CD4-positive, CD25-positive, alpha-beta regulatory T cell (primary cell): ENCODE measurements at regions not wholly inside any gene's neighbourhood (a gene's known extent, or its start where the extent isn't known, plus 50 kb on each side); places are given as distances from the start of the nearest gene placed in this dataset.

Source experiments
- ATAC-seq, 2 donors: fragments of 150-1000 bp; cut with Tn5 transposase; one replicate each; pipeline ENCODE4 v1.10.0; 2021; ENCODE audit warnings: low read depth in 2 of 2, moderate number of reproducible peaks in 2 of 2, moderate library complexity in 1 of 2
- DNase-seq, 3 donors: peaks; one replicate each; pipeline versions ENCODE4 v3.0.0 to v3.0.0-alpha.2; 2012 to 2022; ENCODE audit warnings: mixed read lengths in 1 of 3
- H3K27ac ChIP-seq: one replicate; pipeline ENCODE4 v1.7.0; 2013; ENCODE audit warnings: mild to moderate bottlenecking, low read length; ENCODE audit not compliant: insufficient read depth, poor library complexity, severe bottlenecking
- H3K27me3 ChIP-seq: one replicate; pipeline ENCODE4 v1.7.0; 2013; ENCODE audit warnings: low read length; ENCODE audit not compliant: control insufficient read depth, insufficient read depth
- H3K36me3 ChIP-seq: one replicate; pipeline ENCODE4 v1.7.0; 2013; ENCODE audit warnings: mild to moderate bottlenecking, low read length, moderate library complexity; ENCODE audit not compliant: control insufficient read depth, insufficient read depth
- H3K4me1 ChIP-seq: 2 replicates; pipeline ENCODE4 v1.7.0; 2013; ENCODE audit warnings: mild to moderate bottlenecking, low read length; ENCODE audit not compliant: insufficient read depth, control insufficient read depth, poor library complexity, severe bottlenecking
- H3K4me3 ChIP-seq: one replicate; pipeline ENCODE4 v1.7.0; 2013; ENCODE audit warnings: low read depth, mild to moderate bottlenecking, low read length, moderate library complexity
- H3K9me3 ChIP-seq, 2 experiments: 1 replicate in 1 of 2; 2 replicates in 1 of 2; pipeline ENCODE4 v1.7.0; 2013; ENCODE audit warnings: low read length in 2 of 2, mild to moderate bottlenecking in 1 of 2, moderate library complexity in 1 of 2; ENCODE audit not compliant: control insufficient read depth in 2 of 2
- H3K27ac Mint-ChIP-seq, 3 donors: one replicate each; pipeline ENCODE4 v1.8.0; 2020 to 2022; ENCODE audit warnings: mild to moderate bottlenecking in 3 of 3, mixed read lengths in 3 of 3, moderate library complexity in 2 of 3
- H3K27me3 Mint-ChIP-seq: one replicate; pipeline ENCODE4 v1.8.0; 2022; ENCODE audit warnings: mild to moderate bottlenecking, mixed read lengths
- H3K36me3 Mint-ChIP-seq: one replicate; pipeline ENCODE4 v1.8.0; 2020; ENCODE audit warnings: mixed read lengths
- H3K4me1 Mint-ChIP-seq, 4 donors: one replicate each; pipeline ENCODE4 v1.8.0; 2020 to 2022; ENCODE audit warnings: mixed read lengths in 4 of 4, mild to moderate bottlenecking in 1 of 4
- H3K4me3 Mint-ChIP-seq, 4 donors: one replicate each; pipeline ENCODE4 v1.8.0; 2020 to 2022; ENCODE audit warnings: mild to moderate bottlenecking in 4 of 4, mixed read lengths in 4 of 4, moderate library complexity in 3 of 4
- H3K9me3 Mint-ChIP-seq, 7 donors: one replicate each; pipeline ENCODE4 v1.8.0; 2020 to 2022; ENCODE audit warnings: mixed read lengths in 7 of 7, mild to moderate bottlenecking in 3 of 7, moderate library complexity in 2 of 7

- DNase-seq, result no peak
- Histone ChIP-seq H3K9me3 (peaks cover 0 to 4% of the 10 kb centered on the region in 2 experiments), H3K27ac (no peak overlapping the region), H3K4me3 (no peak overlapping the region), H3K36me3 (no peaks in the 10 kb centered on the region), H3K4me1 (no peaks in the 10 kb centered on the region), H3K27me3 (no peaks in the 10 kb centered on the region)
- no peak overlapping the region for H3K4me3 Mint-ChIP-seq
- H3K4me1 Mint-ChIP-seq, result peaks cover 0 to 4% (median 0%) of the 10 kb centered on the region in 4 donors
- H3K36me3 Mint-ChIP-seq, result no peaks in the 10 kb centered on the region
- peaks cover 0 to 16% (median 2%) of the 10 kb centered on the region in 7 donors for H3K9me3 Mint-ChIP-seq
- H3K27me3 Mint-ChIP-seq, result no peaks in the 10 kb centered on the region
- ATAC-seq, result no peak
- no peak overlapping the region for H3K27ac Mint-ChIP-seq
Measured at GRCh38 chr18:72154926-72155325, 389.2 kb downstream of the CBLN2 start.

GRCh38 chr18:72152935-72153334 lies 391.2 kb downstream of the CBLN2 start:
- Histone ChIP-seq H3K4me1 (no peaks in the 10 kb centered on the region), H3K36me3 (no peaks in the 10 kb centered on the region), H3K9me3 (peaks cover 0 to 4% of the 10 kb centered on the region in 2 experiments), H3K4me3 (no peak overlapping the region), H3K27me3 (no peaks in the 10 kb centered on the region), H3K27ac (no peak overlapping the region)
- Mint-ChIP-seq H3K36me3 (no peaks in the 10 kb centered on the region), H3K27me3 (no peaks in the 10 kb centered on the region), H3K9me3 (peaks cover 0 to 13% (median 2%) of the 10 kb centered on the region in 7 donors), H3K4me1 (no peaks in the 10 kb centered on the region), H3K27ac (no peak overlapping the region), H3K4me3 (peak overlapping the region in 1 of 4 donors; percentile 75)
- DNase-seq, result no peak
- no peak for ATAC-seq

GRCh38 chr18:72147830-72148229 lies 396.3 kb downstream of the CBLN2 start:
- H3K27me3 Mint-ChIP-seq, result no peaks in the 10 kb centered on the region

GRCh38 chr18:72140007-72140406 lies 404.1 kb downstream of the CBLN2 start:
- ATAC-seq, result no peak
- no peak overlapping the region for H3K4me3 Mint-ChIP-seq
- Histone ChIP-seq H3K36me3 (no peaks in the 10 kb centered on the region), H3K4me3 (no peak overlapping the region), H3K4me1 (no peaks in the 10 kb centered on the region), H3K9me3 (no peaks in the 10 kb centered on the region), H3K27ac (no peak overlapping the region), H3K27me3 (no peaks in the 10 kb centered on the region)
- no peaks in the 10 kb centered on the region for H3K36me3 Mint-ChIP-seq
- no peaks in the 10 kb centered on the region for H3K27me3 Mint-ChIP-seq
- no peak overlapping the region for H3K27ac Mint-ChIP-seq
- no peaks in the 10 kb centered on the region for H3K4me1 Mint-ChIP-seq
- DNase-seq, result no peak
- peaks cover 1 to 16% (median 5%) of the 10 kb centered on the region in 7 donors for H3K9me3 Mint-ChIP-seq

More at GRCh38 chr18:72147830-72148229, 396.3 kb downstream of the CBLN2 start:
- no peaks in the 10 kb centered on the region for H3K4me1 Mint-ChIP-seq
- H3K4me3 Mint-ChIP-seq, result no peak overlapping the region
- ATAC-seq (no peak), DNase-seq (no peak)
- H3K27ac Mint-ChIP-seq, result no peak overlapping the region
- no peak overlapping the region for H3K27ac ChIP-seq
- H3K4me3 ChIP-seq, result no peak overlapping the region
- H3K36me3 Mint-ChIP-seq, result no peaks in the 10 kb centered on the region
- H3K4me1 ChIP-seq, result no peaks in the 10 kb centered on the region
- H3K9me3 Mint-ChIP-seq, result peaks cover 0 to 3% (median 0%) of the 10 kb centered on the region in 7 donors
- H3K36me3 ChIP-seq, result no peaks in the 10 kb centered on the region
- H3K27me3 ChIP-seq, result no peaks in the 10 kb centered on the region
- no peaks in the 10 kb centered on the region for H3K9me3 ChIP-seq

GRCh38 chr18:72128649-72129048 lies 415.5 kb downstream of the CBLN2 start:
- H3K36me3 ChIP-seq, result no peaks in the 10 kb centered on the region
- H3K4me3 ChIP-seq, result no peak overlapping the region
- Mint-ChIP-seq H3K4me1 (no peaks in the 10 kb centered on the region), H3K27me3 (no peaks in the 10 kb centered on the region), H3K9me3 (peaks cover 0 to 6% (median 4%) of the 10 kb centered on the region in 7 donors), H3K36me3 (no peaks in the 10 kb centered on the region), H3K4me3 (no peak overlapping the region), H3K27ac (no peak overlapping the region)
- no peaks in the 10 kb centered on the region for H3K27me3 ChIP-seq
- no peaks in the 10 kb centered on the region for H3K4me1 ChIP-seq
- DNase-seq (no peak), ATAC-seq (no peak)
- H3K27ac ChIP-seq, result no peak overlapping the region
- H3K9me3 ChIP-seq, result no peaks in the 10 kb centered on the region

GRCh38 chr18:72122103-72122502 lies 422.0 kb downstream of the CBLN2 start:
- H3K4me3 Mint-ChIP-seq, result no peak overlapping the region
- H3K27ac ChIP-seq, result no peak overlapping the region
- H3K36me3 Mint-ChIP-seq, result peaks cover 3% of the 10 kb centered on the region
- no peaks in the 10 kb centered on the region for H3K27me3 ChIP-seq
- no peaks in the 10 kb centered on the region for H3K9me3 ChIP-seq
- no peaks in the 10 kb centered on the region for H3K27me3 Mint-ChIP-seq
- no peak for DNase-seq
- no peak overlapping the region for H3K4me3 ChIP-seq
- H3K9me3 Mint-ChIP-seq, result peaks cover 0 to 10% (median 4%) of the 10 kb centered on the region in 7 donors
- H3K27ac Mint-ChIP-seq, result no peak overlapping the region
- no peaks in the 10 kb centered on the region for H3K4me1 ChIP-seq
- no peaks in the 10 kb centered on the region for H3K36me3 ChIP-seq
- no peaks in the 10 kb centered on the region for H3K4me1 Mint-ChIP-seq
- ATAC-seq, result no peak

GRCh38 chr18:72119082-72119481 lies 425.1 kb downstream of the CBLN2 start:
- H3K4me3 ChIP-seq, result no peak overlapping the region
- no peak overlapping the region for H3K27ac Mint-ChIP-seq
- H3K27me3 ChIP-seq, result no peaks in the 10 kb centered on the region
- no peaks in the 10 kb centered on the region for H3K9me3 ChIP-seq
- H3K36me3 Mint-ChIP-seq, result peaks cover 3% of the 10 kb centered on the region
- no peak overlapping the region for H3K4me3 Mint-ChIP-seq
- DNase-seq (no peak), ATAC-seq (no peak)
- no peaks in the 10 kb centered on the region for H3K27me3 Mint-ChIP-seq
- no peaks in the 10 kb centered on the region for H3K4me1 ChIP-seq
- H3K4me1 Mint-ChIP-seq, result no peaks in the 10 kb centered on the region
- H3K9me3 Mint-ChIP-seq, result peaks cover 0 to 12% (median 3%) of the 10 kb centered on the region in 7 donors
- no peak overlapping the region for H3K27ac ChIP-seq
- no peaks in the 10 kb centered on the region for H3K36me3 ChIP-seq

GRCh38 chr18:72114801-72115594 lies 429.1 kb downstream of the CBLN2 start:
- H3K9me3 ChIP-seq, result peaks cover 0 to 6% of the 10 kb centered on the region in 2 experiments
- H3K27ac ChIP-seq, result no peak overlapping the region
- H3K4me3 Mint-ChIP-seq, result no peak overlapping the region
- no peaks in the 10 kb centered on the region for H3K4me1 Mint-ChIP-seq
- no peaks in the 10 kb centered on the region for H3K27me3 ChIP-seq
- no peaks in the 10 kb centered on the region for H3K27me3 Mint-ChIP-seq
- DNase-seq (no peak), ATAC-seq (no peak)
- peaks cover 3% of the 10 kb centered on the region for H3K36me3 Mint-ChIP-seq
- peaks cover 0 to 16% (median 3%) of the 10 kb centered on the region in 7 donors for H3K9me3 Mint-ChIP-seq
- no peaks in the 10 kb centered on the region for H3K4me1 ChIP-seq
- no peak overlapping the region for H3K4me3 ChIP-seq
- no peaks in the 10 kb centered on the region for H3K36me3 ChIP-seq
- no peak overlapping the region for H3K27ac Mint-ChIP-seq
